PC-3 (cell line): ENCODE measurements at regions not wholly inside any gene's neighbourhood (a gene's known extent, or its start where the extent isn't known, plus 50 kb on each side); places are given as distances from the start of the nearest gene placed in this dataset.

Experiments
- ATAC-seq: fragments of 200-7000 bp; cut with Tn5 transposase; 2 replicates; pipeline ENCODE4 v1.9.1; 2020; ENCODE audit warnings: mild to moderate bottlenecking, moderate library complexity
- BruUV-seq: library from RNA; stranded (reverse); fragments of 400-500 nt; replicated peaks from 2 replicates; lab custom pipeline; 2021; lab: Mats Ljungman, UMichigan
- CTCF ChIA-PET: fragments of 300-600 bp; sonication (Branson Sonifier 250); formaldehyde crosslinking; loops from one replicate; lab custom pipeline; 2022; ENCODE audit warnings: antibody characterized with exemption; lab: Charles Lee
- POLR2A ChIA-PET: fragments of 300-600 bp; sonication (Branson Sonifier 250); formaldehyde crosslinking; loops from one replicate; lab custom pipeline; 2022; ENCODE audit warnings: antibody characterized with exemption; ENCODE audit not compliant: unreplicated experiment; lab: Charles Lee
- DNase-seq: peaks from one replicate; pipeline ENCODE4 v3.0.0-alpha.2; 2015
- H2AFZ ChIP-seq: fragments of 300-600 bp; sonication (generic); 2 replicates; pipeline ENCODE4 v1.6.0; 2016; ENCODE audit warnings: antibody characterized with exemption, low read length
- H3F3A ChIP-seq: fragments of 300-600 bp; sonication (generic); one replicate; pipeline ENCODE4 v1.6.0; 2017; ENCODE audit warnings: antibody characterized with exemption, low read length, control low read depth, mild to moderate bottlenecking; ENCODE audit not compliant: unreplicated experiment
- H3K27ac ChIP-seq: fragments of 300-600 bp; sonication (generic); 2 replicates; pipeline ENCODE4 v1.5.1; 2016; ENCODE audit warnings: mild to moderate bottlenecking, low read length
- H3K27me3 ChIP-seq: fragments of 300-600 bp; sonication (generic); 2 replicates; pipeline ENCODE4 v1.6.1; 2016; ENCODE audit warnings: low read length, mixed read lengths
- H3K36me3 ChIP-seq: fragments of 300-600 bp; sonication (generic); 2 replicates; pipeline ENCODE4 v1.6.1; 2016; ENCODE audit warnings: low read depth, mixed run types, low read length, mixed read lengths
- H3K4me1 ChIP-seq: fragments of 300-600 bp; sonication (generic); 2 replicates; pipeline ENCODE4 v1.5.1; 2016; ENCODE audit warnings: low read length; ENCODE audit not compliant: insufficient read depth
- H3K4me2 ChIP-seq: fragments of 300-600 bp; sonication (generic); 2 replicates; pipeline ENCODE4 v1.6.0; 2016; ENCODE audit warnings: low read length
- H3K4me3 ChIP-seq: fragments of 300-600 bp; sonication (generic); 2 replicates; pipeline ENCODE4 v1.5.1; 2016; ENCODE audit warnings: mild to moderate bottlenecking, low read length, mixed read lengths
- H3K79me2 ChIP-seq: fragments of 300-600 bp; sonication (generic); 2 replicates; pipeline ENCODE4 v1.6.1; 2017; ENCODE audit warnings: low read length, mixed read lengths
- H3K9ac ChIP-seq: fragments of 300-600 bp; sonication (generic); 2 replicates; pipeline ENCODE4 v1.6.0; 2016; ENCODE audit warnings: mild to moderate bottlenecking, low read length
- H3K9me2 ChIP-seq: fragments of 300-600 bp; sonication (generic); replicated peaks from 2 replicates; pipeline ENCODE4 v1.6.1; 2016; ENCODE audit warnings: mixed run types, low read length, mixed read lengths
- H3K9me3 ChIP-seq: fragments of 300-600 bp; sonication (generic); 2 replicates; pipeline ENCODE4 v1.6.1; 2016; ENCODE audit warnings: low read length, mixed read lengths
- H4K20me1 ChIP-seq: fragments of 300-600 bp; sonication (generic); 2 replicates; pipeline ENCODE4 v1.6.1; 2016; ENCODE audit warnings: low read length, mixed read lengths
- CTCF ChIP-seq: fragments of 300-600 bp; sonication (generic); conservative IDR thresholded peaks from 2 replicates; pipeline ENCODE4 v1.5.1; 2017; ENCODE audit warnings: antibody characterized with exemption, low read depth, mild to moderate bottlenecking, low read length
- EZH2 ChIP-seq: fragments of 300-600 bp; sonication (generic); IDR thresholded peaks from one replicate; pipeline ENCODE4 v1.6.1; 2017; ENCODE audit warnings: antibody characterized with exemption, mild to moderate bottlenecking, low read length; ENCODE audit not compliant: unreplicated experiment
- EZH2phosphoT487 ChIP-seq: fragments of 300-600 bp; sonication (generic); IDR thresholded peaks from 2 replicates; pipeline ENCODE4 v1.6.1; 2018; ENCODE audit warnings: mild to moderate bottlenecking, antibody characterized with exemption, low read length, borderline replicate concordance
- intact Hi-C: fragments of 100-400 bp; cut with micrococcal nuclease; formaldehyde crosslinking; loops from 2 replicates; pipeline ENCODE4 v1.9.0; 2023

- no peak for ATAC-seq
- H3K36me3 ChIP-seq = no peaks in the 10 kb centered on the region
Observed at GRCh38 chr7:86978808-86979506, 80.5 kb downstream of the ELAPOR2 start.

GRCh38 chr7:86976958-86977357 is 82.5 kb downstream of the ELAPOR2 start:
- no TSS peak for BruUV-seq
- H3K27me3 ChIP-seq = no peaks in the 10 kb centered on the region
- H3K4me1 ChIP-seq = no peaks in the 10 kb centered on the region
- H3K36me3 ChIP-seq = no peaks in the 10 kb centered on the region
- no peak overlapping the region for H2AFZ ChIP-seq
- H3F3A ChIP-seq = no peaks in the 10 kb centered on the region
- ATAC-seq (no peak), DNase-seq (no peak)
- intact Hi-C loops = no loop called here
- TF ChIP-seq EZH2 (no peak), EZH2phosphoT487 (no peak), CTCF (no peak)
- H3K9me2 ChIP-seq = no peaks in the 10 kb centered on the region
- H3K4me3 ChIP-seq = no peak overlapping the region
- CTCF ChIA-PET = no interaction called here
- H3K79me2 ChIP-seq = 0 out of 2 replicates have a peak, but pooled peaks cover 8% of the 10 kb centered on the region
- H3K27ac ChIP-seq = no peak overlapping the region
- POLR2A ChIA-PET = interaction anchor here (0.7 kb wide), 1 partner anchor 166 kb away, joined by 3 read pairs; no protein-coding TSS in a partner anchor
- no peak overlapping the region for H3K9ac ChIP-seq
- H4K20me1 ChIP-seq = 0 out of 2 replicates have a peak, but pooled peaks cover 4% of the 10 kb centered on the region
- H3K9me3 ChIP-seq = no peaks in the 10 kb centered on the region
- H3K4me2 ChIP-seq = no peak overlapping the region

More at GRCh38 chr7:86978808-86979506, 80.5 kb downstream of the ELAPOR2 start:
- Histone ChIP-seq H3F3A (no peaks in the 10 kb centered on the region), H2AFZ (no peak overlapping the region), H3K9me2 (no peaks in the 10 kb centered on the region), H4K20me1 (0 out of 2 replicates have a peak, but pooled peaks cover 4% of the 10 kb centered on the region), H3K4me2 (no peak overlapping the region), H3K4me1 (no peaks in the 10 kb centered on the region), H3K9me3 (no peaks in the 10 kb centered on the region), H3K79me2 (0 out of 2 replicates have a peak, but pooled peaks cover 8% of the 10 kb centered on the region), H3K4me3 (no peak overlapping the region), H3K27me3 (no peaks in the 10 kb centered on the region), H3K9ac (no peak overlapping the region), H3K27ac (no peak overlapping the region)
- intact Hi-C loops = no loop called here
- DNase-seq = no peak
- POLR2A ChIA-PET = no interaction called here
- CTCF ChIA-PET = no interaction called here
- TF ChIP-seq CTCF = no peak
- TF ChIP-seq EZH2 = no peak
- TF ChIP-seq EZH2phosphoT487 = no peak
- BruUV-seq = no TSS peak

- H3K79me2 ChIP-seq = 0 out of 2 replicates have a peak, but pooled peaks cover 8% of the 10 kb centered on the region
- no peaks in the 10 kb centered on the region for H3K9me3 ChIP-seq
- intact Hi-C loops = no loop called here
- H3K4me1 ChIP-seq = no peaks in the 10 kb centered on the region
- no peaks in the 10 kb centered on the region for H3K27me3 ChIP-seq
- H3K4me2 ChIP-seq = no peak overlapping the region
- 0 out of 2 replicates have a peak, but pooled peaks cover 4% of the 10 kb centered on the region for H4K20me1 ChIP-seq
- H2AFZ ChIP-seq = no peak overlapping the region
- CTCF ChIA-PET = no interaction called here
- no peaks in the 10 kb centered on the region for H3K36me3 ChIP-seq
- BruUV-seq = no TSS peak
- DNase-seq = no peak
- no peaks in the 10 kb centered on the region for H3F3A ChIP-seq
- no peak overlapping the region for H3K27ac ChIP-seq
- H3K9me2 ChIP-seq = no peaks in the 10 kb centered on the region
- H3K4me3 ChIP-seq = no peak overlapping the region
- H3K9ac ChIP-seq = no peak overlapping the region
- no peak for ATAC-seq
- POLR2A ChIA-PET = no interaction called here
- TF ChIP-seq EZH2phosphoT487 (no peak), EZH2 (no peak), CTCF (no peak)
Observed at GRCh38 chr7:86975914-86976313, 83.5 kb downstream of the ELAPOR2 start.
